Uterus (tissue), 2 donors: ENCODE measurements at regions not wholly inside any gene's neighbourhood (a gene's known extent, or its start where the extent isn't known, plus 50 kb on each side); places are given as distances from the start of the nearest gene placed in this dataset.

Experiments used
- CTCF ChIP-seq, 4 experiments: fragments of 200-600 bp in 2 of 4; fragments of 450-650 bp in 2 of 4; sonication (generic) in 2 of 4; IDR thresholded peaks; one replicate each; pipeline ENCODE4 v1.5.1; 2016 to 2019; ENCODE audit warnings: antibody characterized with exemption in 4 of 4, mild to moderate bottlenecking in 2 of 4, moderate library complexity in 1 of 4
- POLR2A ChIP-seq, 2 donors: fragments of 450-650 bp; IDR thresholded peaks; one replicate each; pipeline ENCODE4 v1.6.1; 2016; ENCODE audit warnings: antibody characterized with exemption in 2 of 2, mild to moderate bottlenecking in 1 of 2, moderate library complexity in 1 of 2

- TF ChIP-seq CTCF (IDR thresholded peaks at IDR 0.05) = no peak
- no peak for TF ChIP-seq POLR2A (IDR thresholded peaks at IDR 0.05)
Observed at GRCh38 chr4:100042235-100042634, 92.2 kb upstream of the H2AZ1 start.
